BLaER1 (cell line): ENCODE measurements at regions not wholly inside any gene's neighbourhood (a gene's known extent, or its start where the extent isn't known, plus 50 kb on each side); places are given as distances from the start of the nearest gene placed in this dataset.

Experiments used
- H3K27ac ChIP-seq: shearing (Covaris generic); formaldehyde crosslinking; 2 replicates; pipeline ENCODE4 v1.8.1; 2022
- H3K27me3 ChIP-seq: shearing (Covaris generic); formaldehyde crosslinking; 2 replicates; pipeline ENCODE4 v1.8.1; 2022
- H3K36me3 ChIP-seq: shearing (Covaris generic); formaldehyde crosslinking; 2 replicates; pipeline ENCODE4 v1.8.1; 2022
- H3K4me1 ChIP-seq: shearing (Covaris generic); formaldehyde crosslinking; 2 replicates; pipeline ENCODE4 v1.8.1; 2022
- H3K4me2 ChIP-seq: shearing (Covaris generic); formaldehyde crosslinking; 2 replicates; pipeline ENCODE4 v1.8.1; 2022
- H3K4me3 ChIP-seq: shearing (Covaris generic); formaldehyde crosslinking; 2 replicates; pipeline ENCODE4 v1.8.1; 2022
- H3K9ac ChIP-seq: shearing (Covaris generic); formaldehyde crosslinking; 2 replicates; pipeline ENCODE4 v1.8.1; 2022
- H3K9me3 ChIP-seq: shearing (Covaris generic); formaldehyde crosslinking; 2 replicates; pipeline ENCODE4 v1.8.1; 2022
- H4K20me1 ChIP-seq: shearing (Covaris generic); formaldehyde crosslinking; 2 replicates; pipeline ENCODE4 v1.8.1; 2022
- Cebpa-rat ChIP-seq: shearing (Covaris generic); IDR thresholded peaks from 2 replicates; pipeline ENCODE4 v1.8.1; 2022

GRCh38 chr1:194171596-194171995 is 985.2 kb upstream of the B3GALT2 start:
- no peaks in the 10 kb centered on the region for H3K4me1 ChIP-seq
- H3K9me3 ChIP-seq, result no peaks in the 10 kb centered on the region
- no peak overlapping the region for H3K27ac ChIP-seq
- H3K27me3 ChIP-seq, result no peaks in the 10 kb centered on the region
- H3K36me3 ChIP-seq, result no peaks in the 10 kb centered on the region
- TF ChIP-seq Cebpa-rat, result no peak
- H4K20me1 ChIP-seq, result no peaks in the 10 kb centered on the region
- no peak overlapping the region for H3K4me3 ChIP-seq
- no peak overlapping the region for H3K9ac ChIP-seq
- H3K4me2 ChIP-seq, result no peak overlapping the region

GRCh38 chr1:194167956-194168640 is 981.7 kb upstream of the B3GALT2 start:
- no peaks in the 10 kb centered on the region for H4K20me1 ChIP-seq
- H3K4me2 ChIP-seq, result no peak overlapping the region
- no peak overlapping the region for H3K9ac ChIP-seq
- no peak overlapping the region for H3K4me3 ChIP-seq
- no peaks in the 10 kb centered on the region for H3K9me3 ChIP-seq
- TF ChIP-seq Cebpa-rat, result no peak
- no peaks in the 10 kb centered on the region for H3K27me3 ChIP-seq
- no peaks in the 10 kb centered on the region for H3K36me3 ChIP-seq
- no peak overlapping the region for H3K27ac ChIP-seq
- H3K4me1 ChIP-seq, result no peaks in the 10 kb centered on the region

DNA sequence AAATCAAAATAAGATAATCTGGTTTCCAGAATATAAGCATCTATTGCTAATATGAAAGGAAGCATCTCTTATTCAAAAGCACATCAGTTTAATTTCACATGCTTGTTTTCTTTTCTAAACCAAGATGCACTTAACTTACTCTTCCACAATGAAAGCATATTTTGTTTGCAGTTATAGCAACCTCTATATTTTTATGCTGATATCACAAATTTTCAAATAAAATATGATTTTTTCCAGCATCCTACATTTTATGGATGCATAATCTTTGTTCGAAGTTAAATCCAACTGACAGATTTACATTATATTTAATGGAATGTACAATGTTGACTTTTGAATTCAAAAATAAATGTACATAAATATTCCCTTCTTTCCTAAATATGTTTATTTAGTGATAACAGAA is 978.3 kb upstream of the B3GALT2 start:
- H3K9ac ChIP-seq, result no peak overlapping the region
- no peaks in the 10 kb centered on the region for H4K20me1 ChIP-seq
- TF ChIP-seq Cebpa-rat, result no peak
- H3K9me3 ChIP-seq, result no peaks in the 10 kb centered on the region
- no peaks in the 10 kb centered on the region for H3K4me1 ChIP-seq
- H3K4me2 ChIP-seq, result no peak overlapping the region
- no peak overlapping the region for H3K4me3 ChIP-seq
- H3K36me3 ChIP-seq, result no peaks in the 10 kb centered on the region
- H3K27ac ChIP-seq, result no peak overlapping the region
- no peaks in the 10 kb centered on the region for H3K27me3 ChIP-seq

GRCh38 chr1:194161591-194161990 is 975.2 kb upstream of the B3GALT2 start:
- Histone ChIP-seq H3K27ac (no peak overlapping the region), H3K9ac (no peak overlapping the region), H4K20me1 (no peaks in the 10 kb centered on the region), H3K4me3 (no peak overlapping the region), H3K36me3 (no peaks in the 10 kb centered on the region), H3K27me3 (no peaks in the 10 kb centered on the region), H3K9me3 (peaks cover 4% of the 10 kb centered on the region), H3K4me1 (no peaks in the 10 kb centered on the region), H3K4me2 (no peak overlapping the region)
- no peak for TF ChIP-seq Cebpa-rat

GRCh38 chr1:194159941-194160340 is 973.5 kb upstream of the B3GALT2 start:
- no peaks in the 10 kb centered on the region for H3K36me3 ChIP-seq

DNA sequence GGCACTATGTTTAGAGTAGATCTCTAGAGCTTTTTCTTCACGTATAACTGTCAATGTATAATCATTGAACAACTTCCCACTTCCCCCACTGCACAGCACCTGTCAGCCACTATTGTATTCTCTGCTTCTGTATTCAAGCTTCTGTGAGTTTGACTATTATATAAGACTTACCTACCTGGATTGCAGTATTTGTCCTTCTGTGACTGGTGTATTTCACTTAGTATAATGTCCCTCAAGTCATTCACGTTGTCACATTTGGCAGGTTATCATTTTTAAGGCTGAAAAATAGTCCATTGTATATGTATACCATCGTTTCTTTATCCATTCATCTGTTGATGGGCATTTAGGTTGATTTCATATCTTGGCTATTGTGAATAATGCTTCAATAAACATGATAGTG is 969.5 kb upstream of the B3GALT2 start:
- no peak overlapping the region for H3K9ac ChIP-seq
- H3K36me3 ChIP-seq, result no peaks in the 10 kb centered on the region
- H3K27me3 ChIP-seq, result no peaks in the 10 kb centered on the region
- H3K4me2 ChIP-seq, result no peak overlapping the region
- no peaks in the 10 kb centered on the region for H3K4me1 ChIP-seq
- TF ChIP-seq Cebpa-rat, result no peak
- H3K4me3 ChIP-seq, result no peak overlapping the region
- H3K27ac ChIP-seq, result no peak overlapping the region
- no peaks in the 10 kb centered on the region for H4K20me1 ChIP-seq
- peaks cover 4% of the 10 kb centered on the region for H3K9me3 ChIP-seq

More at GRCh38 chr1:194159941-194160340, 973.5 kb upstream of the B3GALT2 start:
- no peak overlapping the region for H3K27ac ChIP-seq
- no peak overlapping the region for H3K4me2 ChIP-seq
- no peaks in the 10 kb centered on the region for H3K27me3 ChIP-seq
- no peaks in the 10 kb centered on the region for H3K4me1 ChIP-seq
- H3K4me3 ChIP-seq, result no peak overlapping the region
- peaks cover 4% of the 10 kb centered on the region for H3K9me3 ChIP-seq
- H4K20me1 ChIP-seq, result no peaks in the 10 kb centered on the region
- no peak overlapping the region for H3K9ac ChIP-seq
- no peak for TF ChIP-seq Cebpa-rat

DNA sequence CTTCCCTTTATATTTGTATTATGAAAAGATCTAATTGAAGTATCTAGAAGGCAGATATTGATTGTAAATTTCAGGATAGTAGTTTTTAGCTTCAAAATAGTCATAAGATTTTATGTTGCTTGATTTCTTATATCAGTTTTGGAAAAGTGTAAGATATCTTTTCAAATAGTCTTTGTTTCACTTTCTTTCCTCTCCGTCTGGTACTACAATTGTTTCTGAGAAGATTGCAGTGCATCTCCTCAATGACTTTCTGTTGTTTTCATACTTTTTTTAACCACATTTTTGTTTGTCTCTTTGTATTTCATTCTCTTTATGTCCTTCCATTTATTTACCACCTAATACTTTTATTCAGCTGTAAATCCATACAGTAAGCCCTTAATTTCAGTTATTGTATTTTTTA is 964.6 kb upstream of the B3GALT2 start:
- Histone ChIP-seq H3K4me2 (no peak overlapping the region), H4K20me1 (no peaks in the 10 kb centered on the region), H3K36me3 (no peaks in the 10 kb centered on the region), H3K27me3 (no peaks in the 10 kb centered on the region), H3K27ac (no peak overlapping the region), H3K4me3 (no peak overlapping the region), H3K9ac (no peak overlapping the region), H3K4me1 (no peaks in the 10 kb centered on the region), H3K9me3 (no peaks in the 10 kb centered on the region)
- TF ChIP-seq Cebpa-rat, result no peak

- TF ChIP-seq Cebpa-rat, result no peak
- Histone ChIP-seq H3K9ac (no peak overlapping the region), H3K36me3 (no peaks in the 10 kb centered on the region), H3K4me1 (no peaks in the 10 kb centered on the region), H3K27ac (no peak overlapping the region), H3K4me2 (no peak overlapping the region), H3K4me3 (no peak overlapping the region), H3K9me3 (no peaks in the 10 kb centered on the region), H4K20me1 (no peaks in the 10 kb centered on the region), H3K27me3 (no peaks in the 10 kb centered on the region)
These were observed 963.8 kb upstream of the B3GALT2 start for GRCh38 chr1:194150242-194150641.

- Histone ChIP-seq H3K4me1 (no peaks in the 10 kb centered on the region), H3K4me3 (no peak overlapping the region), H3K27ac (no peak overlapping the region), H4K20me1 (no peaks in the 10 kb centered on the region), H3K4me2 (no peak overlapping the region), H3K9me3 (no peaks in the 10 kb centered on the region), H3K36me3 (no peaks in the 10 kb centered on the region), H3K9ac (no peak overlapping the region), H3K27me3 (no peaks in the 10 kb centered on the region)
- no peak for TF ChIP-seq Cebpa-rat
These were observed 946.7 kb upstream of the B3GALT2 start for GRCh38 chr1:194133152-194133551.

DNA sequence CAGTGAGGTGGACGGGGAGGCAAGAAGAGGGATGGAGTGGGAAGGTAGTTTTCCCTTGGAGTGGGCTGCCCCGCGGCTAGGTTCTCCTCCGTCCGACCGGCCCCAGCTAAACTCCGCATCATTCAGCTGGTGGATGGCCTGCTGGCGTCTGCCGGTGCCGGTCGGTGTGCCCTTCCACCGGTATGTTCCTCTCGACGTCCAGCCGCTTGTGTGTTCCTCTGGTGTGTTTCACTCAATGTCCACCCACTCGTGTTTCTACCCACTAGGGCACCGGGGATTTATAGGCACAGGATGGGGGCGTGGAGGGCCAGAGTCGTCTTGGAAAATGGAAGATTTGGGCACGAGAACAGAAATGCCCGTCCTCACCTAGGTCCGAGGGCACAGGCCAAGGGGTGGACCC is 931.7 kb upstream of the B3GALT2 start:
- H3K36me3 ChIP-seq, result no peaks in the 10 kb centered on the region
- H3K4me3 ChIP-seq, result no peak overlapping the region
- no peak overlapping the region for H3K9ac ChIP-seq
- H3K4me1 ChIP-seq, result no peaks in the 10 kb centered on the region
- no peaks in the 10 kb centered on the region for H3K9me3 ChIP-seq
- H3K4me2 ChIP-seq, result no peak overlapping the region
- H4K20me1 ChIP-seq, result no peaks in the 10 kb centered on the region
- no peaks in the 10 kb centered on the region for H3K27me3 ChIP-seq
- H3K27ac ChIP-seq, result no peak overlapping the region
- no peak for TF ChIP-seq Cebpa-rat

GRCh38 chr1:194117582-194117981 is 931.2 kb upstream of the B3GALT2 start:
- H3K9ac ChIP-seq, result no peak overlapping the region

More at GRCh38 chr1:194117582-194117981, 931.2 kb upstream of the B3GALT2 start:
- H3K4me1 ChIP-seq, result no peaks in the 10 kb centered on the region
- H3K36me3 ChIP-seq, result no peaks in the 10 kb centered on the region
- TF ChIP-seq Cebpa-rat, result no peak
- H4K20me1 ChIP-seq, result no peaks in the 10 kb centered on the region
- H3K9me3 ChIP-seq, result no peaks in the 10 kb centered on the region
- no peak overlapping the region for H3K4me2 ChIP-seq
- H3K27ac ChIP-seq, result no peak overlapping the region
- no peak overlapping the region for H3K4me3 ChIP-seq
- no peaks in the 10 kb centered on the region for H3K27me3 ChIP-seq
